C4-2B (cell line): ENCODE measurements at regions not wholly inside any gene's neighbourhood (a gene's known extent, or its start where the extent isn't known, plus 50 kb on each side); places are given as distances from the start of the nearest gene placed in this dataset.

Experiments
- CTCF ChIP-seq: fragments of 450-650 bp; conservative IDR thresholded peaks from 2 replicates; pipeline ENCODE4 v1.5.1; 2017; ENCODE audit warnings: mild to moderate bottlenecking
- ZFX ChIP-seq: fragments of 450-650 bp; IDR thresholded peaks from 2 replicates; pipeline ENCODE4 v1.6.1; 2017

GRCh38 chr18:22110461-22110924 is 58.9 kb upstream of the GATA6 start:
- TF ChIP-seq CTCF (no peak), ZFX (no peak)
